ENCODE measurements at regions not wholly inside any gene's neighbourhood (a gene's known extent, or its start where the extent isn't known, plus 50 kb on each side); places are given as distances from the start of the nearest gene placed in this dataset.
"Not testable (repeated sequence)": the region's sequence is repeated elsewhere in the genome, so short reads cannot be mapped to it uniquely, and the experiment has no call there.

- not testable (repeated sequence) for DNase-seq
Observed at GRCh38 chr1:146487555-146487954, 258.7 kb upstream of the NOTCH2NLA start.

GRCh38 chr1:146487155-146487554 is 258.3 kb upstream of the NOTCH2NLA start:
- not testable (repeated sequence) for DNase-seq

- DNase-seq: peak; percentile 9
Observed at GRCh38 chr1:146486300-146487014, 257.6 kb upstream of the NOTCH2NLA start.

GRCh38 chr1:146484195-146484594 is 255.4 kb upstream of the NOTCH2NLA start:
- DNase-seq: not testable (repeated sequence)

- DNase-seq: peak; percentile 17
Observed at GRCh38 chr1:146479188-146479587, 250.4 kb upstream of the NOTCH2NLA start.

GRCh38 chr1:146478125-146478720 is 249.4 kb upstream of the NOTCH2NLA start:
- peak; percentile 25 for DNase-seq

- DNase-seq: not testable (repeated sequence)
Observed at GRCh38 chr1:146475086-146475485, 246.3 kb upstream of the NOTCH2NLA start.

- not testable (repeated sequence) for DNase-seq
Observed at GRCh38 chr1:146474216-146474615, 245.4 kb upstream of the NOTCH2NLA start.

GRCh38 chr1:146472192-146472861 is 243.5 kb upstream of the NOTCH2NLA start:
- peak; percentile 48 for DNase-seq

GRCh38 chr1:146459939-146460338 is 231.1 kb upstream of the NOTCH2NLA start:
- DNase-seq: not testable (repeated sequence)

GRCh38 chr1:146459308-146459707 is 230.5 kb upstream of the NOTCH2NLA start:
- not testable (repeated sequence) for DNase-seq

- DNase-seq: not testable (repeated sequence)
Observed at GRCh38 chr1:146448877-146449246, 220.0 kb upstream of the NOTCH2NLA start.

- not testable (repeated sequence) for DNase-seq
Observed at GRCh38 chr1:146448212-146448876, 219.5 kb upstream of the NOTCH2NLA start.

- peak; percentile 1 for DNase-seq
Observed at GRCh38 chr1:146443871-146444222, 215.0 kb upstream of the NOTCH2NLA start.

- DNase-seq: not testable (repeated sequence)
Observed at GRCh38 chr1:146443088-146443870, 214.5 kb upstream of the NOTCH2NLA start.

- not testable (repeated sequence) for DNase-seq
Observed at GRCh38 chr1:146438543-146438942, 209.7 kb upstream of the NOTCH2NLA start.

- DNase-seq: not testable (repeated sequence)
Observed at GRCh38 chr1:146416642-146417041, 187.8 kb upstream of the NOTCH2NLA start.

GRCh38 chr1:146415017-146415416 is 186.2 kb upstream of the NOTCH2NLA start:
- DNase-seq: not testable (repeated sequence)

- DNase-seq: not testable (repeated sequence)
Observed at GRCh38 chr1:146413911-146414310, 185.1 kb upstream of the NOTCH2NLA start.

- not testable (repeated sequence) for DNase-seq
Observed at GRCh38 chr1:146411923-146412322, 183.1 kb upstream of the NOTCH2NLA start.

- DNase-seq: peak; percentile 85
Observed at GRCh38 chr1:146409817-146410441, 181.1 kb upstream of the NOTCH2NLA start.

Data from fibroblast of skin of right quadriceps (primary cell).